GM18909 (cell line): ENCODE measurements at regions not wholly inside any gene's neighbourhood (a gene's known extent, or its start where the extent isn't known, plus 50 kb on each side); places are given as distances from the start of the nearest gene placed in this dataset.

ENCODE experiments used
- ATAC-seq: cut with Tn5 transposase; IDR thresholded peaks from one replicate; pipeline ENCODE4 v1.9.1; 2021; ENCODE audit warnings: mild to moderate bottlenecking; ENCODE audit not compliant: unreplicated experiment, poor library complexity

DNA sequence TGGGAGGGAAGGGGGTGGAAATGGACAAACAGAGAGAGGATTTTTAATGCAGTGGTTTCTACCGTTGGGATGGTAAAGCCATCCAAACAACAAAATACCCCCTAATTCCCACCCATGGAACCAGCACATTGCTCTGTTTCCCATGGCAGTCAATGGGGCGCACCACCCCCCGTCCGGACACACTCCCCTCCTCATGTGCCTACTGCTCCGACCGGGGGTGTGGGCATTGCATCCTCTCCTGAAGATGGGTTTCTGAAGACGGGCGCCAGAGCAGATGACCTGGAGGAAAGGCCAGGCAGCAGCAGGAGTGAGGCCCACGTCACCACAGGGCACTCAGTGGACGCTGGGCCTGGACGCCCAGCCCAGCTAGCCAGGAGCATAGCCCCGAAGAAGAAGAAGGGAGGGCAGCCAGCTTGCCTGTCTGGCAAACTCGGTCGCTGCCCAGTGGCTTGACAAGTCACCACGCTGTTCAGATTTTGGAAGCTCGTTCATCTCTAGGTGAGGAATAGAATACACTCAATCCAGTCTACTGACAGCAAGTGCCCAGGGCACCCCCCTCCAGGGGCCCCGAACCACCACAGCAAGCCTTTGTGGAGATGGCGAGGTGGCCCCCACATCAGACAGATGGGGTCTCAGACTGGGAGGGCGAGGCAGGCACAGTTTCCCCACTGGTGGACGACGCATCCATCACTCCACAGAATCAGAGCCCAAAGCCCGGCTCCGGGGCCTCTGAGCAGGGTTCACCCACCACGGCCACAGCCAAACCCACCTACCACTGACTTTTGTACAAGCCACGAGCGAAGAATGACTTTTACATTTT is 296.2 kb upstream of the SALL3 start:
- ATAC-seq = no peak

GRCh38 chr18:78685250-78685979 is 294.2 kb upstream of the SALL3 start:
- ATAC-seq = no peak

DNA sequence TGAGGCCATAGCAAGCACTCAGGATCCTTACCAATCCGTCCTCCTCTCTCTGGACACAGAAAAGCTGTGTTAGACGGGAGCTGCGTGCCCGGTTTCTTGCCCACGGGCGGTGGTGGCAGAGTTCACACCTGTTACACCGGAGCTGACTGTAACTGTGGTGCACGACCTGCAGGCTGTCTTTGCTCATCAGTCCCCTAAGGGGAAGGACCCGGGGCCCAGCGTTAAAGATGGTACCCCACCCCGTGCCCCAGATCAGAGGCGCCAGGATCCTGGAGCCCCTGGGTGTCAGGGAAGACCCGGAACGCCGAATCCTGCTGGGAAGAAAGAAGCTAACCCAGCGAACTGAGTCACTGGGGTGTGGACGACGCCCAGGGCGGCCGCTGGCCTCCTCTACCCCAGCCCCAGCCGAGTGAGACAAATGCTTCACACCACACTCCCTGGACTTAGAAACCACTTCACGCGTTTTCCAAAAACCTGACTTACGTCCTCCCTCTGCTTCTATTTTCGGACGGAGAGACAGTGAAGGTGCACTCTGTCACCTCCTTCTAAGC is 293.6 kb upstream of the SALL3 start:
- no peak for ATAC-seq

- ATAC-seq = no peak
Measured at GRCh38 chr18:78686976-78687685, 292.5 kb upstream of the SALL3 start.

GRCh38 chr18:78687736-78688135 is 291.9 kb upstream of the SALL3 start:
- ATAC-seq = no peak

- ATAC-seq = no peak
Measured at GRCh38 chr18:78688249-78688648, 291.4 kb upstream of the SALL3 start.

DNA sequence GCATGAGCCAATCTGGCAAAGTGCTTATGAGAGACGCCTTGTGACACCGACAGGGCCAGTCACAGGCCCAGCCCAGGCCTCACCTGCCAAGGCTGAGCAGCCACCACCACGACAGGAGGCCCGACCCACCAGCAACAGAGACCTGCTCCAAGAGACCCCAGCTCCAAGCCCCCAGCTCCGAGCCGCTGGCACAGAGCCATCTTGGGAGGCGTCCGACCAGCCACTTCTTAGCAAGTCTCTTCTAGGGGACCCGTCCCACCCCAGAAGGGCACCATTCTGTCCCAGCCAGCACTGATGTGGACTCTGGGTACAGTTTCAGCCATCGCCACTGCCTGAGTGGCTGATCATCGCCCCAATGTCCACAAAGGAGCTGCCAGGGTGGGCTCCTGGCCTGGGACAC is 290.7 kb upstream of the SALL3 start:
- ATAC-seq = no peak

DNA sequence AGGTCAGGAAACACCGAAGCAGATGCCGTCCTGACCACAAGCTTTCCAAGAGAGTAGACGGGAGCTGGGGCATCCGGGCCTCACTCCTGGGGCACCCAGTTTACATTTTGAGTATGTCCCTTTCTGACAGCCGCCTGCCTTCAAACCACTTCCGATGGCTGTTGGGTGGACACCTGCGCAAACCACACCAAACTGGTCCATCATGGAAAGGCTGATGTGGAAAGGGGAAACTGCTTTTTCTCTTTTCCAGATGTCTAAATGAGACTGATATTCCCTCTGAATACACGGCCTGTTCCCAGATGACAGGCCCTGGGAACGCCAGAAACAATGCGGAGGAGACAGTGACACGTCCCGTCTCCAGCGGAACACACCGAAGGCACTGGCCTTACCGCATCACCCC is 290.0 kb upstream of the SALL3 start:
- ATAC-seq = no peak

- ATAC-seq = no peak
Measured at GRCh38 chr18:78692105-78692504, 287.5 kb upstream of the SALL3 start.

DNA sequence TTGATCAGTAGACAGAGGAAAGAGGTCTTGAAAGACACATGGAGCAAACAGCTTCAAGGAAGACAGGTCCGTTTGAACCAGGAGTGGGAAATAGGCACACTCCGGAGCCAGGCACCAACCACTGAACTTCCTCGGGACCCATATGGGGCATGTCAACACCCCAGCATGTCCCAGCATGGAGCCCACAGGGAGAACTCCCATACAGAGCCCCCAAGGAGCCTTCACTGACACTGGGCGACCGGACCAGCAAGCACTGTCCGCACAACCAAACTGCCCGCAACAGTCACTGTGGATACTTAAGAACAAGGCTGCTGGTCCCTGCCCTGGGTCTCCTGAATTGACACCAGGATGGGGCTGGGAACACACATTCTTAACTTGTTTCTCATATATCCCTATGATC is 286.2 kb upstream of the SALL3 start:
- no peak for ATAC-seq

GRCh38 chr18:78696698-78697435 is 282.8 kb upstream of the SALL3 start:
- ATAC-seq = no peak

- ATAC-seq = no peak
Measured at GRCh38 chr18:78697446-78697845, 282.2 kb upstream of the SALL3 start.

- no peak for ATAC-seq
Measured at GRCh38 chr18:78698914-78699313, 280.7 kb upstream of the SALL3 start.

GRCh38 chr18:78699499-78699898 is 280.1 kb upstream of the SALL3 start:
- no peak for ATAC-seq

DNA sequence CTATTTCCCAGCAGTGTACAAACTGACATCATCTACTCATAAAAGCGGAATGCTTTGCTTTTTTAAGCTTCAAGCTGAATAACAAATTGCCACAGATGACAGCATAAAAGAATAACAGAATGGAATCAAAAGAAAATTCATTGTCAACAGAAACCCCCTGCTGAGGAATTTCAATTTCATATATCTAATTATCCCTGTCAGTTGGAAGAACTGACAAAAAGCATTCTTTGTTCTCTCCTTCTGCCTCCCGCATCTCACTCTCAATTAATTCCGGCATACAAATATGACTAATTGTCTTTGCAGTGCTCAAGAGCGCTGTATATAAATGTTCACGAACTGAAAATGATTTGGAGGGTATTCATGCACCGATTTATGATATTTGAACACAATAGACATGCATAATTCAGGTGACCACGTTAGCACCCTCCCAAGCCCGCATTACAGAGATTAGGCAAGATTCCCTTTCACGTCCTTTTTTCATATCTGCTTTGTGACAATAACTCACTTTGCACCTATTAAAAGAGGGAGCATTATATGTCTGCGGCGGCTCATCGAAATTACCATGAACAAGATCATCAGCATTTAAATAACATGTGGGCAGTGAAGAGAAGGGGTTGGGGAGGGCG is 277.7 kb upstream of the SALL3 start:
- ATAC-seq = no peak

- no peak for ATAC-seq
Measured at GRCh38 chr18:78703291-78703690, 276.3 kb upstream of the SALL3 start.

- ATAC-seq = no peak
Measured at GRCh38 chr18:78704971-78705461, 274.6 kb upstream of the SALL3 start.

DNA sequence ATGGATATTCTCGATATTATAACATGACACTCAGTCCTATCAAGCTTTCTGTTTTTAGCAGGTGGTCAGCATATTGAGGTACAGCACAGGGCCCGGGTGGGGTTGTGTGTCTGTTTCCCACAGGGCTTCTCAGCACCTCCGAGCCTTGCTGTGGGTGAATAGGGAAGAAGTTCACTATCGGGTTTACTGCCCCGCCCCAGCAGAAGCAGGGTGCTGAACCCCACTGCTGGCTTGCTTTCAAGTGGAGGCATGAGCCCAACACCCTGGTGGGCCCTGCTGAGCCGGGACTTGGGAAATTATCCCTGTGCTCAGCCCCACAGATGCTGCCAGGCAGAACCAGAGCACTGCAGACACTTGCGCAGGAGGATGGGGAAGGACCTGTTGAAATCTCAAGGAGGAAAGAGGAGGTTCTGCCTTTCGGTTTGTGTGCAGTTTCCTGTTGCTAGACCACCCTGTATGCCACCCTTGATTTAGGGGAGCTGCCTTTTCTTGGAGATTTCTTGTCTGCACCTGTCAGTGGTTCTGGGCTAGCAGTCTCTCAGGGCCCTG is 270.3 kb upstream of the SALL3 start:
- no peak for ATAC-seq

GRCh38 chr18:78711316-78711715 is 268.3 kb upstream of the SALL3 start:
- no peak for ATAC-seq
